BJ (cell line): ENCODE measurements at regions not wholly inside any gene's neighbourhood (a gene's known extent, or its start where the extent isn't known, plus 50 kb on each side); places are given as distances from the start of the nearest gene placed in this dataset.

Experiments
- CTCF ChIA-PET: fragments of 350-600 bp; formaldehyde crosslinking; extraction: SDS; loops from one replicate; lab custom pipeline; 2021; ENCODE audit warnings: antibody characterized with exemption, inconsistent platforms; lab: Yijun Ruan, JAX
- POLR2A ChIA-PET: fragments of 300-600 bp; sonication (Branson Sonifier 250); formaldehyde crosslinking; extraction: SDS; loops from one replicate; lab custom pipeline; 2021; ENCODE audit warnings: antibody characterized with exemption; lab: Charles Lee
- DNase-seq: peaks from one replicate; pipeline ENCODE4 v3.0.0-alpha.2; 2011; ENCODE audit warnings: low read depth
- H3K27me3 ChIP-seq: 2 replicates; pipeline ENCODE4 v1.6.0; 2011; ENCODE audit warnings: low read length; ENCODE audit not compliant: control insufficient read depth, insufficient read depth
- H3K36me3 ChIP-seq: 2 replicates; pipeline ENCODE4 v1.5.1; 2011; ENCODE audit warnings: low read length; ENCODE audit not compliant: control insufficient read depth, insufficient read depth
- H3K4me3 ChIP-seq: 2 replicates; pipeline ENCODE4 v1.5.1; 2011; ENCODE audit warnings: low read depth, mild to moderate bottlenecking, control low read depth, low read length
- TF ChIP-seq, protein P1 (sequence below): IDR thresholded peaks from 2 replicates; pipeline ENCODE4 v1.5.1; 2011; ENCODE audit warnings: low read depth, mild to moderate bottlenecking, control low read depth, inconsistent platforms, low read length, moderate library complexity; ENCODE audit not compliant: insufficient read depth

DNA sequence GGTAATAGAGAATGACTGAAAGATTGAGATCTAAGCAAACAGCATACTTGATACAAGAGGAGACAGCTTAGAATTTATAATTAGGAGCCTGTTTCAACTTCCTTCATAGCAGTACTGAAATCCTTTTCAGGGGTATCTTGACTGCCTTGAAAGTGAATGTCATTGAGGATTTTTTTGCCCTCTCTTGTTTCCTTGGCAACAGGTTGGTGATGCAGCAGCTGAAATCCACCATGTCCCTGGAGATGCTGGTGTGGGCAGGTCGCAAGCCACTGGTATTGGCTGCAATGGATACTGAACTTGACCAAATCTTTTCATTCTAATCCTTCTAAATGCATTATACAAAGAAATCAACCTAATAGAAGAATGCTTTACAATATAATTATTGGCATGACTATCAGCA is 59.3 kb upstream of the GAP43 start:
- Histone ChIP-seq H3K4me3 (no peak overlapping the region), H3K36me3 (no peaks in the 10 kb centered on the region), H3K27me3 (no peaks in the 10 kb centered on the region)
- POLR2A ChIA-PET = no interaction called here
- no peak for DNase-seq
- CTCF ChIA-PET = no interaction called here
- TF ChIP-seq, protein P1, sequence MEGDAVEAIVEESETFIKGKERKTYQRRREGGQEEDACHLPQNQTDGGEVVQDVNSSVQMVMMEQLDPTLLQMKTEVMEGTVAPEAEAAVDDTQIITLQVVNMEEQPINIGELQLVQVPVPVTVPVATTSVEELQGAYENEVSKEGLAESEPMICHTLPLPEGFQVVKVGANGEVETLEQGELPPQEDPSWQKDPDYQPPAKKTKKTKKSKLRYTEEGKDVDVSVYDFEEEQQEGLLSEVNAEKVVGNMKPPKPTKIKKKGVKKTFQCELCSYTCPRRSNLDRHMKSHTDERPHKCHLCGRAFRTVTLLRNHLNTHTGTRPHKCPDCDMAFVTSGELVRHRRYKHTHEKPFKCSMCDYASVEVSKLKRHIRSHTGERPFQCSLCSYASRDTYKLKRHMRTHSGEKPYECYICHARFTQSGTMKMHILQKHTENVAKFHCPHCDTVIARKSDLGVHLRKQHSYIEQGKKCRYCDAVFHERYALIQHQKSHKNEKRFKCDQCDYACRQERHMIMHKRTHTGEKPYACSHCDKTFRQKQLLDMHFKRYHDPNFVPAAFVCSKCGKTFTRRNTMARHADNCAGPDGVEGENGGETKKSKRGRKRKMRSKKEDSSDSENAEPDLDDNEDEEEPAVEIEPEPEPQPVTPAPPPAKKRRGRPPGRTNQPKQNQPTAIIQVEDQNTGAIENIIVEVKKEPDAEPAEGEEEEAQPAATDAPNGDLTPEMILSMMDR = no peak

DNA sequence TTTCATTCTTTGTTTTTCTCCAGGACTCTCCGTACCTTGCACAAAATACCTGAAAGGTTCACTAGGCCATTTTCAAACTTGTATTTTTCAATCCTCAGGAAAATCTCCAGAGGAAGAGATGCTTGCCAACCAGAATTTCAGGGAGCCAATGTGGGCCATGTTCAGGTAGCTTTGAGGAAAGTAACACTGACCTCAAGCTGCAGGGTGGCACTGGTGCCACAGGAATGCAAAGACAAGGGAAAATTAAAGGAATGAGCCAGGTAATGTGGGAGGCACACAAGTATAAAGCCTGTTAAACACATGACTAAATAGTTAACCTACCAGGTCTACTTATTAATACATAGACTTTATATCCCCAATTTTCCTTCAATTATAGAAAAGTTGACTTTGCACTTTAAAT is 51.9 kb upstream of the GAP43 start:
- CTCF ChIA-PET = interaction anchor here (1.5 kb wide), 1 partner anchor 9 kb away, joined by 3 read pairs; no protein-coding TSS in a partner anchor

More for the DNA sequence above, 51.9 kb upstream of the GAP43 start:
- Histone ChIP-seq H3K4me3 (no peak overlapping the region), H3K36me3 (no peaks in the 10 kb centered on the region), H3K27me3 (no peaks in the 10 kb centered on the region)
- DNase-seq = no peak
- TF ChIP-seq, protein P1 = no peak
- POLR2A ChIA-PET = no interaction called here
